ENCODE measurements at regions not wholly inside any gene's neighbourhood (a gene's known extent, or its start where the extent isn't known, plus 50 kb on each side); places are given as distances from the start of the nearest gene placed in this dataset.
A peak's percentile ranks its signal among the peaks of the same experiment; 100 is the strongest.

- Histone ChIP-seq H3K36me3 (ENCODE audit: control insufficient read depth in 2 of 2, insufficient read depth in 2 of 2, low read length in 1 of 2) (no peaks in the 10 kb centered on the region), H2AFZ (ENCODE audit: control insufficient read depth, low read depth, low read length) (peak overlapping the region; percentile 83), H3K4me1 (ENCODE audit: control insufficient read depth, insufficient read depth, low read length) (peaks cover 28% of the 10 kb centered on the region), H3K79me2 (ENCODE audit: control insufficient read depth, insufficient read depth, low read length) (peaks cover 2% of the 10 kb centered on the region; the same call in 1 of the 2 replicates), H4K20me1 (ENCODE audit: control insufficient read depth, insufficient read depth) (no peaks in the 10 kb centered on the region), H3K27me3 (replicated peaks in 1 of 2; ENCODE audit: control insufficient read depth in 2 of 2, insufficient read depth in 2 of 2, low read length in 1 of 2) (no peaks in the 10 kb centered on the region), H3K9me3 (replicated peaks; ENCODE audit: control insufficient read depth, insufficient read depth, low read length) (no peaks in the 10 kb centered on the region), H3K9ac (ENCODE audit: control insufficient read depth, insufficient read depth, low read length) (peak overlapping the region; percentile 21), H3K4me2 (ENCODE audit: control insufficient read depth, insufficient read depth) (no peak overlapping the region), H3K27ac (ENCODE audit: control insufficient read depth, insufficient read depth) (no peak overlapping the region), H3K4me3 (no peak overlapping the region)
- ChIA-PET CTCF (interaction anchor here (0.6 to 5.1 kb wide), 11 partner anchors 9 to 95 kb away, joined by 3 to 41 read pairs (median 3); no protein-coding TSS in a partner anchor), SMC1A (ENCODE audit: uncharacterized antibody, unreplicated experiment) (interaction anchor here (0.8 to 5.6 kb wide), 12 partner anchors 9 to 92 kb away, joined by 3 to 87 read pairs (median 6); no protein-coding TSS in a partner anchor), RAD21 (ENCODE audit: unreplicated experiment) (interaction anchor here (0.9 to 4.9 kb wide), 6 partner anchors 10 to 83 kb away, joined by 3 to 52 read pairs (median 6); no protein-coding TSS in a partner anchor), POLR2A (interaction anchor here (0.6 to 7.6 kb wide), 12 partner anchors 9 to 1926 kb away, joined by 3 to 97 read pairs (median 5); no protein-coding TSS in a partner anchor)
- DNase-seq (ENCODE audit: low read depth, low spot score): no peak
- BruUV-seq (replicated peaks): no TSS peak
- intact Hi-C loops (cut with micrococcal nuclease; ENCODE audit: unreplicated experiment) (no loop called here), in situ Hi-C loops (cut with MboI) (no loop called here)
- WGBS (ENCODE audit: insufficient coverage, insufficient replicate concordance, low lambda C conversion rate, missing lambda C conversion rate): 2% methylated on average over 2 of the region's 2 CpGs
- no peak for ATAC-seq
- FAIRE-seq: no peak
- no peak for TF ChIP-seq EGR1 (IDR thresholded peaks at IDR 0.05; ENCODE audit: borderline replicate concordance in 1 of 2, low read depth in 2 of 2, low read length in 2 of 2)
- no peak for TF ChIP-seq BRCA1 (IDR thresholded peaks at IDR 0.05; ENCODE audit: low read depth, low read length)
- TF ChIP-seq GATAD2B (conservative IDR thresholded peaks at IDR 0.05; ENCODE audit: low read depth): no peak
- no peak for TF ChIP-seq ZNF592 (IDR thresholded peaks at IDR 0.05)
- TF ChIP-seq PAX5 (IDR thresholded peaks at IDR 0.05; ENCODE audit: borderline replicate concordance, low read depth, low read length): no peak
- TF ChIP-seq CHD1 (IDR thresholded peaks at IDR 0.05; ENCODE audit: low read depth, low read length): no peak
- TF ChIP-seq SPI1 (IDR thresholded peaks at IDR 0.05; ENCODE audit: borderline replicate concordance, insufficient read depth, low read depth, low read length): no peak
- no peak for TF ChIP-seq ZNF24 (IDR thresholded peaks at IDR 0.05)
- TF ChIP-seq BCL11A (IDR thresholded peaks at IDR 0.05; ENCODE audit: low read depth, low read length): no peak
- no peak for TF ChIP-seq ZBTB11 (CRISPR knock-in tag; IDR thresholded peaks at IDR 0.05)
- no peak for TF ChIP-seq POLR2AphosphoS2 (IDR thresholded peaks at IDR 0.05; ENCODE audit: low read depth, low read length)
- TF ChIP-seq RB1 (IDR thresholded peaks at IDR 0.05; ENCODE audit: borderline replicate concordance): no peak
- no peak for TF ChIP-seq NRF1 (conservative IDR thresholded peaks at IDR 0.05; ENCODE audit: low read depth, low read length)
- TF ChIP-seq HDAC2 (IDR thresholded peaks at IDR 0.05): no peak
- no peak for TF ChIP-seq IRF3 (IDR thresholded peaks at IDR 0.05)
These were observed 77.6 kb upstream of the CHD2 start for GRCh38 chr15:92822216-92823144.
